ENCODE measurements at regions not wholly inside any gene's neighbourhood (a gene's known extent, or its start where the extent isn't known, plus 50 kb on each side); places are given as distances from the start of the nearest gene placed in this dataset.

- DNase-seq (ENCODE audit: low spot score): no peak
Observed at GRCh38 chr18:29074147-29074546, 897.2 kb upstream of the CDH2 start.

- DNase-seq (ENCODE audit: low spot score): no peak
Observed at GRCh38 chr18:29071869-29072268, 894.9 kb upstream of the CDH2 start.

- DNase-seq (ENCODE audit: low spot score): no peak
Observed at GRCh38 chr18:29063346-29063745, 886.4 kb upstream of the CDH2 start.

GRCh38 chr18:29062921-29063320, 886.0 kb upstream of the CDH2 start:
- no peak for DNase-seq (ENCODE audit: low spot score)

GRCh38 chr18:29060349-29060748, 883.4 kb upstream of the CDH2 start:
- DNase-seq (ENCODE audit: low spot score): no peak

GRCh38 chr18:29057703-29058102, 880.8 kb upstream of the CDH2 start:
- no peak for DNase-seq (ENCODE audit: low spot score)

GRCh38 chr18:29056800-29057199, 879.9 kb upstream of the CDH2 start:
- DNase-seq (ENCODE audit: low spot score): no peak

GRCh38 chr18:29041976-29042375, 865.0 kb upstream of the CDH2 start:
- DNase-seq (ENCODE audit: low spot score): no peak

- DNase-seq (ENCODE audit: low spot score): no peak
Observed at GRCh38 chr18:29034113-29034856, 857.4 kb upstream of the CDH2 start.

- no peak for DNase-seq (ENCODE audit: low spot score)
Observed at GRCh38 chr18:29028560-29028959, 851.6 kb upstream of the CDH2 start.

GRCh38 chr18:29018976-29019375, 842.0 kb upstream of the CDH2 start:
- DNase-seq (ENCODE audit: low spot score): no peak

GRCh38 chr18:29012883-29013465, 836.0 kb upstream of the CDH2 start:
- no peak for DNase-seq (ENCODE audit: low spot score)

GRCh38 chr18:29012364-29012763, 835.4 kb upstream of the CDH2 start:
- DNase-seq (ENCODE audit: low spot score): no peak

- DNase-seq (ENCODE audit: low spot score): no peak
Observed at GRCh38 chr18:29009250-29009803, 832.4 kb upstream of the CDH2 start.

- DNase-seq (ENCODE audit: low spot score): no peak
Observed at GRCh38 chr18:29008809-29009208, 831.9 kb upstream of the CDH2 start.

- DNase-seq (ENCODE audit: low spot score): no peak
Observed at GRCh38 chr18:29007986-29008654, 831.2 kb upstream of the CDH2 start.

GRCh38 chr18:29004921-29005320, 828.0 kb upstream of the CDH2 start:
- DNase-seq (ENCODE audit: low spot score): no peak

- DNase-seq (ENCODE audit: low spot score): no peak
Observed at GRCh38 chr18:29003194-29003593, 826.3 kb upstream of the CDH2 start.

GRCh38 chr18:29002747-29003146, 825.8 kb upstream of the CDH2 start:
- DNase-seq (ENCODE audit: low spot score): no peak

- no peak for DNase-seq (ENCODE audit: low spot score)
Observed at GRCh38 chr18:28999726-29000125, 822.8 kb upstream of the CDH2 start.

- DNase-seq (ENCODE audit: low spot score): peak; percentile 2
Observed at GRCh38 chr18:28995319-28995718, 818.4 kb upstream of the CDH2 start.

GRCh38 chr18:28984731-28985130, 807.8 kb upstream of the CDH2 start:
- no peak for DNase-seq (ENCODE audit: low spot score)

- no peak for DNase-seq (ENCODE audit: low spot score)
Observed at GRCh38 chr18:28974504-28974903, 797.6 kb upstream of the CDH2 start.
